GM18951 (cell line): ENCODE measurements at regions not wholly inside any gene's neighbourhood (a gene's known extent, or its start where the extent isn't known, plus 50 kb on each side); places are given as distances from the start of the nearest gene placed in this dataset.

ENCODE experiments used
- POLR2A ChIP-seq: IDR thresholded peaks from 4 replicates; pipeline ENCODE4 v1.6.1; 2011; ENCODE audit warnings: mild to moderate bottlenecking; ENCODE audit not compliant: insufficient read length, insufficient read depth; ENCODE audit errors: extremely low read depth
- in situ Hi-C: fragments of 300-500 bp; cut with MboI; formaldehyde crosslinking; loops from one replicate; pipeline ENCODE4 v1.12.0; 2022; ENCODE audit warnings: low sequenced_read_pairs, mixed read lengths, inconsistent platforms; ENCODE audit not compliant: unreplicated experiment

- no peak for TF ChIP-seq POLR2A
- in situ Hi-C loops = no loop called here
Measured at GRCh38 chr15:37586011-37586583, 348.3 kb upstream of the TMCO5A start.

DNA sequence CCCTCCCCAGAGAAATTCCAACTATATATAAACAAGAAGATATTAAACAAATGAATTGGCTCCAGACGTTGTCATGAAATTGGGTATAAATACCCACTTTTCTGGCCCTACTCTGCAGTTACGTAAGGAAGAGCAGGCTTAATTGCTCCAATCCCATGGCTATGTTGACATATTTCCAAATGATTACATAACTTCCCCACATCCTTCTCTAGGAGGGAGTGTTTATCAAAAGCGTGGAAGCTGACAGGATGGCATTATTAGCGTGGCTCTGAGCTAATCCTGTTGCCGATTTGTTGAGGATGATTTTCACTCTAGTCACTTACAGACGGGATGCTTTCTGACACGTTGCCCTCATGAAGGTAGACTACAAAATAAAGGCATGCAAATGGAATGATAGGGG, 347.5 kb upstream of the TMCO5A start:
- in situ Hi-C loops = no loop called here
- TF ChIP-seq POLR2A = no peak

DNA sequence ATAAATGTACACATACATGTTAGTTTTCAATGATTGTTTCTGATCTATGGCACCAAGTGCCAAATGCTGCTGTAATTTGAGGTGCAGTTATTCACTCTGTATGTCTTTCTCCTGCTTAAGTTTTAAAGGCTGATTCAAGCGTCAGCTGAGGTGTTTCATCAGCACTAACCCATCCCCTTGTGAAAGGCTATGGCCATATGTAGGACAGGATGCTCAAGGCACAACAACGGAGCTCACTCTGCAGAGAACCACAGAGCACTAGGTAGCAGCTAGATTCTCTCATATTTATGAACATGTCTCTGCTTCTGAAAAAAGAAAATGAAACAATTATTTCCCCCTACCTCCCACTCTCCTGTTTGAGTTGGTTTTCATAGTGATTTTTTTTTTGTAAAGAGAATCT, 340.0 kb upstream of the TMCO5A start:
- in situ Hi-C loops = no loop called here
- no peak for TF ChIP-seq POLR2A

DNA sequence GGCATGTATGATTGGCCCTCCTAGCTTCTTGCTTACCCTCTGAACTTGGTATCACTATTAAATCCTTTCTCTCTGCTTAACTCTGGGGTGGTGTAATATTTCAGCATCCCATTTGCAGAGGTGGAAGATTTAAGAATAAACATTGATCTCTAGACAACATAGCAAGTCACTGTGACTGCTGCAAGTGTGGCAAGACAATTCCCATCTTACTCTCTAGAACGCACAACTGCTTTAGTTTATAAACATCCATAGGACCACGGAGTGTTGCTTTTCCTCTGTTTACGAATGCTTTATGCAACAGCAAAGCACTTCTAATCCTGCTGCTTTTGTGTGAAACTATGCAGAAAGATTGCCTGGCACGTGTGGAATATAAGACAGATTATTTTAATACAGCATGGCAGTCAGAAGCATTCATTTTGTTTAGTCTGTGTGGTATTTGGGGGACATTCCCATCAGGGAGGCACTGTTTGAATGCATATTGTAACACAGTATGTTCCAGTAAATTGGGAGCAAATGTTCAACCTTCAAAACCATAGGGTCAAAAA, 338.9 kb upstream of the TMCO5A start:
- TF ChIP-seq POLR2A = no peak
- in situ Hi-C loops = no loop called here

DNA sequence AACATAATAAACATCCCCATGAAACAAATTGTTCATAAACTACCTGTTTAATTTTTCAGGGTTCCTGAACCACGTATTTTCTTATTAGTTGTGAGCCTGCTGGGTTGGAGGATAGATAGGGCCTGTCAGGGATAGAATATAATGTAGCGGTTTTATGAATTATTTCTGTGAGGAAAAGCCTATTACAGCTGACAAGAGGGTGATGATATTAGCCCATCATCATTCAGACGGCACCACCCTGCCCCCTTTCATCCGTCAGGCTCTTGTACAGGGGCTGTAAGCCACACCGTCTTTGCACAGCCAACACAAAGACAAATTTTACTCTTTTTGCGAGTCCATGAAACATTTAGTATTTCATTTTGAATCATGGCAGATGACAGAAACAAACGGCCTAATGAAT, 335.3 kb upstream of the TMCO5A start:
- in situ Hi-C loops = no loop called here
- TF ChIP-seq POLR2A = no peak

- TF ChIP-seq POLR2A = no peak
- in situ Hi-C loops = no loop called here
Measured at GRCh38 chr15:37616215-37616614, 318.2 kb upstream of the TMCO5A start.

DNA sequence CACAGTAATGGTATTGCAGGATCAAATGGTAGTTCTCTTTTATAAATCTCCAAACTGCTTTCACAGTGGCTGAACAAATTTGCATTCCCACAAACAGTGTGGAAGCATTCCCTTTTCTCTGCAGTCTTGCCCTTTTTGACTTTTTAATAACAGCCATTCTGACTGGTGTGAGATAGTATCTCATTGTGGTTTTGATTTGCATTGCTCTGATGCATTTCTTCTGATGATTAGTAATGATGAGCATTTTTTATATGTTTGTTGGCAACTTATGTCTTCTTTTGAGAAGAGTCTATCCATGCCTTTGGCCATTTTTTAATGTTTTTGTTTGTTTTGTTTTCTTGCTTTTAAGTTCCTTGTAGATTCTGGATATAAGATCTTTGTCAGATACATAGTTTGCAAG, 316.1 kb upstream of the TMCO5A start:
- in situ Hi-C loops = no loop called here
- no peak for TF ChIP-seq POLR2A

- no peak for TF ChIP-seq POLR2A
- in situ Hi-C loops = no loop called here
Measured at GRCh38 chr15:37619358-37620042, 314.9 kb upstream of the TMCO5A start.

DNA sequence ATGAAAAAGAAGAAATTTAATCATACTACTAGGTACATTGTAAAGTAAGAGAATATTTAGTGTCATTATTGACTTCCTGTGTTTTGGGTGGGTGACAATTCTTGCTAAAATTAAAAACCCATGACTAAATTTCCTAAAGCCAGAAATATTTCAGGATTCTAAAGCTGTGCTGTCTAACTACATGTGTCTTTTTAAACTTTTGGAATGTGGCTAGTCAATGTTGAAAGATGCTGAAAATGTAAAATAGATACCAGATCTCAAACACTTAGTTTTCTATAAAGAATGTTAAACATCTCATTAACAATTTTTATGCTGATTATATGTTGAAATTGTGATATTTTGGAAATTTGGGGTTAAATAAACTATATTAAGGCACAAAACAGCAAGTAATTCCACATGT, 308.9 kb upstream of the TMCO5A start:
- TF ChIP-seq POLR2A = no peak
- in situ Hi-C loops = no loop called here

GRCh38 chr15:37628507-37628906, 305.9 kb upstream of the TMCO5A start:
- in situ Hi-C loops = no loop called here
- TF ChIP-seq POLR2A = no peak

DNA sequence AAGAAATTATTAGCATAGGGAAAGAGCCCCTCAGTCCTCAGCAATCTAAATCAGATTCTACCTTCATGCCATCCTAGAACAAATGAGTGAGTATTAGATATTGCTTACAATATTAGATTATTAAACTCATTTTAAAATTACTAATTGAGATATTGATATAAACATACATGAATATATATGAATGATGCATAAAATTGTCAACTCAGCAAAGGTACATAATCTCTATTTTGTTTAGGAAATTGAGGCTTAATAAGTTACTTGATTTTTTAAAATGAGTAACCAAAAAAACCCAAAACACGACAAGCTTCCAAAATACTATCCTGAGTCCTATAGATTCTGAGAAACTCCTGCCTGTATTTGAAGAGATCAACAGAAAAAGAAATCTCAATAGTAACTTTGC, 297.7 kb upstream of the TMCO5A start:
- TF ChIP-seq POLR2A = no peak
- in situ Hi-C loops = no loop called here

GRCh38 chr15:37638116-37638515, 296.3 kb upstream of the TMCO5A start:
- no peak for TF ChIP-seq POLR2A
- in situ Hi-C loops = no loop called here

DNA sequence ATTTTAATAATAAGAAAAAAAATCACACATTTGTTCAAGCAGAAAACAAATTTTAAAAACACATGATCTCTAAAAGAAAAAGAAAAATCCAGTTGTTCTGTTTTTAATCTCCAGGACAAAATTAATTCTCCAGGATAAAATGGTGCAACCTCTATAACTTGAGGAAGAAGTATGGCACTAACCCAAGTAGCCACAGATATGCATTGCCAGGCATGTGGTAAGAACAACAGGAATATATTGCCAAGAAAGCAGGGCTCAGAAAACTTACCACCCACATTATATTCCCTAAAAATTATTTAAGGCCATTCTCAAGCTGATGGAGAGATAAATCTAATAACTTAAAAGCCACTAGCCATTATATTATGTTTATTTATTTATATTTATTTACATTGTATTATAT, 295.7 kb upstream of the TMCO5A start:
- no peak for TF ChIP-seq POLR2A
- in situ Hi-C loops = no loop called here
